Natural killer cell (primary cell): ENCODE measurements at regions not wholly inside any gene's neighbourhood (a gene's known extent, or its start where the extent isn't known, plus 50 kb on each side); places are given as distances from the start of the nearest gene placed in this dataset.
"Not testable (repeated sequence)": the region's sequence is repeated elsewhere in the genome, so short reads cannot be mapped to it uniquely, and the experiment has no call there.

Experiments
- ATAC-seq, 3 donors: fragments of 150-1000 bp in 2 of 3; fragments of 200-7000 bp in 1 of 3; cut with Tn5 transposase; 1 replicate in 1 of 3; 2 replicates in 2 of 3; pipeline ENCODE4 v1.10.0; 2021; ENCODE audit warnings: mild to moderate bottlenecking in 2 of 3, moderate library complexity in 2 of 3
- DNase-seq, 2 donors: peaks; one replicate each; pipeline versions ENCODE4 v3.0.0 to v3.0.0-alpha.2; 2013 to 2021; ENCODE audit warnings: mixed read lengths in 1 of 2
- H3K27ac ChIP-seq: one replicate; pipeline ENCODE4 v1.5.1; 2013; ENCODE audit warnings: mild to moderate bottlenecking, low read length
- H3K27me3 ChIP-seq: one replicate; pipeline ENCODE4 v1.6.1; 2013; ENCODE audit warnings: low read length; ENCODE audit not compliant: control insufficient read depth, insufficient read depth
- H3K36me3 ChIP-seq: one replicate; pipeline ENCODE4 v1.6.1; 2013; ENCODE audit warnings: low read length; ENCODE audit not compliant: control insufficient read depth, insufficient read depth
- H3K4me1 ChIP-seq: one replicate; pipeline ENCODE4 v1.6.1; 2013; ENCODE audit warnings: low read length; ENCODE audit not compliant: control insufficient read depth, insufficient read depth
- H3K4me3 ChIP-seq: one replicate; pipeline ENCODE4 v1.5.1; 2013; ENCODE audit warnings: low read length
- H3K9me3 ChIP-seq: one replicate; pipeline ENCODE4 v1.6.1; 2013; ENCODE audit warnings: low read length; ENCODE audit not compliant: control insufficient read depth, insufficient read depth
- H3K27ac Mint-ChIP-seq, 2 donors: one replicate each; pipeline ENCODE4 v1.8.0; 2022; ENCODE audit warnings: mild to moderate bottlenecking in 2 of 2, mixed read lengths in 2 of 2, moderate library complexity in 1 of 2
- H3K27me3 Mint-ChIP-seq, 2 donors: one replicate each; pipeline ENCODE4 v1.8.0; 2022; ENCODE audit warnings: low read depth in 2 of 2, mixed read lengths in 2 of 2
- H3K36me3 Mint-ChIP-seq: one replicate; pipeline ENCODE4 v1.8.0; 2022; ENCODE audit warnings: mixed read lengths
- H3K4me1 Mint-ChIP-seq, 2 donors: one replicate each; pipeline ENCODE4 v1.8.0; 2022; ENCODE audit warnings: mixed read lengths in 2 of 2
- H3K4me3 Mint-ChIP-seq: one replicate; pipeline ENCODE4 v1.8.0; 2022; ENCODE audit warnings: mild to moderate bottlenecking, moderate library complexity, mixed read lengths
- H3K9me3 Mint-ChIP-seq, 2 donors: one replicate each; pipeline ENCODE4 v1.8.0; 2022; ENCODE audit warnings: mixed read lengths in 2 of 2
- CTCF ChIP-seq: fragments of 200-600 bp; IDR thresholded peaks from one replicate; pipeline ENCODE4 v1.8.0; 2022; ENCODE audit warnings: antibody characterized with exemption
- WGBS: methylation state at CpG from one replicate; pipeline ENCODE4 v1.1.7; 2013; ENCODE audit warnings: missing lambda C conversion rate; ENCODE audit not compliant: insufficient coverage; 5-methylcytosine and 5-hydroxymethylcytosine counted together
- intact Hi-C: fragments of 100-400 bp; cut with micrococcal nuclease; formaldehyde crosslinking; loops from one replicate; pipeline ENCODE4 v1.14.2; 2022

- peak overlapping the region in 1 of 2 donors; percentile 71 for H3K27ac Mint-ChIP-seq
- ATAC-seq (no peak), DNase-seq (no peak)
- Histone ChIP-seq H3K4me3 (no peak overlapping the region), H3K4me1 (peaks cover 9% of the 10 kb centered on the region), H3K27ac (no peak overlapping the region), H3K9me3 (no peaks in the 10 kb centered on the region), H3K36me3 (no peaks in the 10 kb centered on the region), H3K27me3 (no peaks in the 10 kb centered on the region)
- peaks cover 21 to 23% of the 10 kb centered on the region in 2 donors for H3K4me1 Mint-ChIP-seq
- 76% methylated on average over 1 of the region's 1 CpG for WGBS
- peaks cover 0 to 6% of the 10 kb centered on the region in 2 donors for H3K27me3 Mint-ChIP-seq
- H3K36me3 Mint-ChIP-seq, result no peaks in the 10 kb centered on the region
- TF ChIP-seq CTCF, result no peak
- H3K9me3 Mint-ChIP-seq, result no peaks in the 10 kb centered on the region
- intact Hi-C loops, result no loop called here
- H3K4me3 Mint-ChIP-seq, result no peak overlapping the region
Measured at GRCh38 chr2:111535404-111535803, 348.6 kb downstream of the ANAPC1 start.

GRCh38 chr2:111537078-111537655, 346.8 kb downstream of the ANAPC1 start:
- 86% methylated on average over 15 of the region's 15 CpGs for WGBS
- peaks cover 21 to 23% of the 10 kb centered on the region in 2 donors for H3K4me1 Mint-ChIP-seq
- no peak overlapping the region for H3K4me3 Mint-ChIP-seq
- ATAC-seq (peak in 1 of 3 donors; percentile 46), DNase-seq (no peak)
- H3K27me3 Mint-ChIP-seq, result peaks cover 0 to 6% of the 10 kb centered on the region in 2 donors
- H3K9me3 Mint-ChIP-seq, result no peaks in the 10 kb centered on the region
- Histone ChIP-seq H3K27me3 (no peaks in the 10 kb centered on the region), H3K4me3 (no peak overlapping the region), H3K9me3 (no peaks in the 10 kb centered on the region), H3K27ac (no peak overlapping the region), H3K36me3 (no peaks in the 10 kb centered on the region), H3K4me1 (peaks cover 9% of the 10 kb centered on the region)
- no peak overlapping the region for H3K27ac Mint-ChIP-seq
- intact Hi-C loops, result no loop called here
- H3K36me3 Mint-ChIP-seq, result no peaks in the 10 kb centered on the region
- TF ChIP-seq CTCF, result no peak

GRCh38 chr2:111539991-111540390, 344.0 kb downstream of the ANAPC1 start:
- H3K9me3 ChIP-seq, H3K27me3 ChIP-seq, H3K27ac Mint-ChIP-seq, H3K4me3 Mint-ChIP-seq, H3K4me1 ChIP-seq, H3K4me3 ChIP-seq, intact Hi-C loops, H3K27ac ChIP-seq, H3K36me3 ChIP-seq, H3K36me3 Mint-ChIP-seq, ATAC-seq, H3K27me3 Mint-ChIP-seq, H3K4me1 Mint-ChIP-seq, H3K9me3 Mint-ChIP-seq, DNase-seq: not testable (repeated sequence)
- WGBS, result no CpG with 5 or more reads among the region's 9 CpGs

GRCh38 chr2:111542120-111542774, 341.7 kb downstream of the ANAPC1 start:
- H3K4me1 ChIP-seq, DNase-seq, intact Hi-C loops, H3K4me3 ChIP-seq, H3K9me3 ChIP-seq, ATAC-seq, H3K27me3 Mint-ChIP-seq, H3K4me3 Mint-ChIP-seq, H3K27ac ChIP-seq, H3K4me1 Mint-ChIP-seq, H3K36me3 ChIP-seq, H3K36me3 Mint-ChIP-seq, H3K27ac Mint-ChIP-seq, H3K9me3 Mint-ChIP-seq, H3K27me3 ChIP-seq: not testable (repeated sequence)
- no CpG with 5 or more reads among the region's 2 CpGs for WGBS

- intact Hi-C loops, DNase-seq, H3K27me3 Mint-ChIP-seq, H3K4me3 Mint-ChIP-seq, ATAC-seq, H3K4me3 ChIP-seq, H3K4me1 Mint-ChIP-seq, H3K9me3 Mint-ChIP-seq, H3K4me1 ChIP-seq, H3K36me3 ChIP-seq, H3K27ac ChIP-seq, H3K36me3 Mint-ChIP-seq, H3K27me3 ChIP-seq, H3K9me3 ChIP-seq, H3K27ac Mint-ChIP-seq: not testable (repeated sequence)
- no CpG with 5 or more reads among the region's 2 CpGs for WGBS
Measured at GRCh38 chr2:111544006-111544405, 340.0 kb downstream of the ANAPC1 start.

GRCh38 chr2:111545723-111546431, 338.1 kb downstream of the ANAPC1 start:
- intact Hi-C loops, result not testable (repeated sequence)

More at GRCh38 chr2:111545723-111546431, 338.1 kb downstream of the ANAPC1 start:
- not testable (repeated sequence) for H3K9me3 Mint-ChIP-seq, H3K9me3 ChIP-seq, H3K27ac Mint-ChIP-seq, H3K4me3 Mint-ChIP-seq, H3K4me1 Mint-ChIP-seq, H3K36me3 ChIP-seq, H3K36me3 Mint-ChIP-seq, H3K27me3 ChIP-seq, H3K27me3 Mint-ChIP-seq, H3K27ac ChIP-seq, DNase-seq, H3K4me3 ChIP-seq, ATAC-seq, H3K4me1 ChIP-seq
- no CpG with 5 or more reads among the region's 7 CpGs for WGBS
